GM12892 (cell line): ENCODE measurements at regions not wholly inside any gene's neighbourhood (a gene's known extent, or its start where the extent isn't known, plus 50 kb on each side); places are given as distances from the start of the nearest gene placed in this dataset.

ENCODE experiments used
- DNase-seq: peaks from one replicate; pipeline ENCODE4 v3.0.0; 2011; ENCODE audit not compliant: insufficient read length
- FAIRE-seq: peaks from 2 replicates; lab custom pipeline; 2011; peaks lifted over from hg19 to GRCh38; lab: Jason Lieb, UNC
- POLR2A ChIP-seq: IDR thresholded peaks from 2 replicates; pipeline ENCODE4 v1.6.1; 2011; ENCODE audit warnings: low read depth, low read length, control low read depth
- POLR2AphosphoS5 ChIP-seq: IDR thresholded peaks from 2 replicates; pipeline ENCODE4 v1.6.1; 2011; ENCODE audit warnings: low read depth, low read length, control low read depth
- TAF1 ChIP-seq: IDR thresholded peaks from 2 replicates; pipeline ENCODE4 v1.6.1; 2011; ENCODE audit warnings: low read depth, mild to moderate bottlenecking, control low read depth, low read length, borderline replicate concordance

DNA sequence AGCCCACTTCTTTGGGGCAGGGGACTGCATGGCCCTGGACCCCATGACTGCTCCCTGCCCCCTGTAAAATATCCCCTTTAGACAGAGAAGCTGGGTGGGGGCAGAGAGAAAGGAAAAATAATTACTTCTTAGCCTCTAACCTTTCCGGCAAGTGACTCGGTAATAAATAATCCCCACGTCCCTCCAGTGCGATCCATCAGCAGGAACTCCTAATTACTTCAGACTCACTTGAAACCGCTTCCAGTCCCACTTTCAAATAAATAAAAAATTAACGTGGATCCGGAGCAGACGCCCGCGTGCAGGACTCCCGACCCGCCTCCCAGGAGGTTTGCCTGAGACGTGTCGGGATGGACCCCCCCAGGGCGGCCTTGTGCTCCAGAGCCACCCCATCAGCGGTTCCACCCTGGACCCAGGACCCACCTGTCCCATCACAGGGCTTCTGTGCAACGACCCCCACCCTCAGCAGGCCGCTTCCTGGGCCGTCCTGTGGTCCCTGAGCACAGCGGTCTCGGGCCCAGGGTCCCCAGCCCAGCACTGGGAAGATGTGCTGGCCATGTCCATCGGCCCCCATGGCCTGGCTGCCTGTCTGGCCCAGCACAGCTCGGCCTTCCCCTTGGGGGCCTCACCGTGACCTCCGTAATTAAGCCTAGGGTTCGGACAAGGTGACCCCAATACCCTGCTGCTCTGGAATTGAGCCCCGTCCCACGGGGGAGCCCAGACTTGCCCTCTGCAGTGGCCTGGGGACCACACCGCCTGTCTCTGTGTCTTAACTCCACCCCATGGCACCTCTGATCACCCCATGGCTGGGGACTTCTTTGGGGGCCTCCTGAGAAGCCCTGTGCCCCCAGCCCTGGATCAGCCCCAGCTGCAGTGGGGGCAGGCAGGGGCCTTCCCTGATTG is 108.0 kb downstream of the UNCX start:
- DNase-seq (no peak), FAIRE-seq (no peak)
- no peak for TF ChIP-seq POLR2AphosphoS5
- TF ChIP-seq POLR2A, result no peak
- no peak for TF ChIP-seq TAF1

DNA sequence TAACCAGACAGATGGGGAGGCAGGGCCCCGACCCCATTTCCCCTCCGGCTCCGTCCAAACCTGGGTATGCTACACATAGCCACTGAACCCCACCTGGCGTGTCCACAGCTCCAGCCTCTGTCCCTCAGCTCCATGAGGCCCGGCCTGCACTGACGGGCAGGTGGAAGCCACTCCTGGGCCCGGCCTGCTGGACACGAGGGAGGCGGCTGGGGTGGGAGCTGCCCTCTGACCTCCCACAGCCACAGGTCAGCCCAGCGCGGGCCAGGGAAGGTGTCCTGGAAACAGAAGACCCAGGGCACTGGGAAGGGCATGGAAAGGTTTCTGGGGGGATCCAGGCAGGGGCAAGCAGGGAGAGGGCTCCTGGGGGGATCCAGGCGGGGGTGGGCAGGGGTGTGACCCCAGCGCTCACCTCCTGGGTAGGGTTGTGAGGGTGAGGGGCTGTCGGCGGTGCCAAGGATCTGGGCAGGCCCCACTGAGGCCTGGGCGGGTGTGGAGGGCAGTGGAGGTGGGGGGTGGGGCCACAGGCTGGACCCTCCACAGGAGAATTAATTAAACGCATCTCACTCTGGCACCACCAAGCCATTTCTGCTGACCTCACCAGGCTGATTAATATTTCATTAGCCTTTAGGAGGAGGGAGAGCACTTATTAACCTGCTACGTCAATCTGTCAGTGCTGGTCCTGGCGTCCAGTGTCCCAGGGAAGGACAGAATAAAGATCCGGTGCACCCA is 108.9 kb downstream of the UNCX start:
- DNase-seq, result no peak
- no peak for FAIRE-seq
- TF ChIP-seq TAF1 (no peak), POLR2AphosphoS5 (no peak)

DNA sequence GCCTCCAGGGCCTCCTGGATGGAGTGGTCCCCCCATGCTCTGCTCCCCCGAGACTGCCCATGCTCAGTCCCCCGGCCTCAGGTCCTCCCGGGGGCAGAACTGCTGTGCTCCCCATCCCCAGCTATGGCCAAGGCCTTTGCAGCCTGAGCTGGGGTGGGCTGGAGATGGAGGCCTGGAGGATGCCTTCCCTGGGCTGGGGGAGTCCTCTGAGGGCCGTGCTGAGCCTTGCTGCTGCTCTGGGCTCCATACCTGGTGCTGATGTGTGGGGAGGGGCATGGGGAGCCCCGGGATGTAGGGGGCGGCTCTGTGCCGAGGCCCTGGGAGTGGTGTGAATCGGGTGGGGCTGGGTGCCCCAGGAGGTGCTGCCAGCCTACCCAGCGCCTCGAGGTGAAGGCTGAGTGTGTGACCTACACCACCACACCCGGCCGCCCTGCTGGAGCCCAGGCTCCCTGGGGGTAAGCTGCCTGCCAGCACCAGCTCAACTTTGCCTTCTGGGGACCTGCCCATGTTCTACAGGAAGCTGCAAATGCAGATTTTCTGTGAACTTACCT is 109.5 kb downstream of the UNCX start:
- FAIRE-seq, result no peak
- TF ChIP-seq POLR2A, result no peak
- TF ChIP-seq POLR2AphosphoS5, result no peak
- no peak for TF ChIP-seq TAF1

DNA sequence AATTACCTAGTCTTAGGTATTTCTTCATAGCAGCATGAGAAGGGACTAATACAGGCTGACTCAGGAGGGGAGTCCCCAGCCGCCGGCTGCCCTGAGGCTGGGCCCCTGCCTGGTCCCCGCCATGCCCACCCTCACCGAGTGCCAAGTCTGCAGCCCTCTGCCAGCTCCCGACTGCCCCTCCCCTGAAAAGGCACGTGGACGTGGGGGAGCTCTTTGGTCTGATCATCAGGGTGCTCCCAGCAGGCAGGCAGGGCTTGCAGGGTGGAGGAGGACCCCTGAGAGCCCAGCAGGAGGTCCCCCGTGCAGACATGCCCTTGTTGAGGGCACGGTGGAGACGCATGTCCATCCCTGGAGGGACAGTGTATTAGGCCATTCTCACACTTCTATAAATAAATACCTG is 110.9 kb downstream of the UNCX start:
- FAIRE-seq (no peak), DNase-seq (no peak)
- TF ChIP-seq POLR2AphosphoS5, result no peak
- no peak for TF ChIP-seq TAF1
- TF ChIP-seq POLR2A, result no peak

More for the DNA sequence above, 109.5 kb downstream of the UNCX start:
- no peak for DNase-seq

DNA sequence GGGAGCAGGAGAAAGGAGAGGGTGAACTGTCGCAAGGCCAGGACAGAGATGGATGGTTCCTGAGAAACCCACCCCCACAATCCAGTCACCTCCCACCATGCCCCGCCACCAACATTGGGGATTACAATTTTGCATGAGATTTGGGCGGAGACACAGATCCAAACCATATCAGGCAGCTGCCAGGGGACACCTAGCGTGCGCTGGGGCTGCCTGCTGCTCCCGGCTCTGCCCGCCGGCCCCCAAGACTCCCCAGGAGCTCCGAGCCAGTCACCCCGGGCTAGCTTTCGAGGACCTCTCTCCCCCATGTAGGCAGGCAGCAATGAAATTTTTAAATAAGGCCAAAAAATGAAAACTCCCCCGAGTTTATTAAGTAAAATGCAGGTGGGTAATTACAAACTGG is 111.7 kb downstream of the UNCX start:
- DNase-seq, result no peak
- no peak for FAIRE-seq

DNA sequence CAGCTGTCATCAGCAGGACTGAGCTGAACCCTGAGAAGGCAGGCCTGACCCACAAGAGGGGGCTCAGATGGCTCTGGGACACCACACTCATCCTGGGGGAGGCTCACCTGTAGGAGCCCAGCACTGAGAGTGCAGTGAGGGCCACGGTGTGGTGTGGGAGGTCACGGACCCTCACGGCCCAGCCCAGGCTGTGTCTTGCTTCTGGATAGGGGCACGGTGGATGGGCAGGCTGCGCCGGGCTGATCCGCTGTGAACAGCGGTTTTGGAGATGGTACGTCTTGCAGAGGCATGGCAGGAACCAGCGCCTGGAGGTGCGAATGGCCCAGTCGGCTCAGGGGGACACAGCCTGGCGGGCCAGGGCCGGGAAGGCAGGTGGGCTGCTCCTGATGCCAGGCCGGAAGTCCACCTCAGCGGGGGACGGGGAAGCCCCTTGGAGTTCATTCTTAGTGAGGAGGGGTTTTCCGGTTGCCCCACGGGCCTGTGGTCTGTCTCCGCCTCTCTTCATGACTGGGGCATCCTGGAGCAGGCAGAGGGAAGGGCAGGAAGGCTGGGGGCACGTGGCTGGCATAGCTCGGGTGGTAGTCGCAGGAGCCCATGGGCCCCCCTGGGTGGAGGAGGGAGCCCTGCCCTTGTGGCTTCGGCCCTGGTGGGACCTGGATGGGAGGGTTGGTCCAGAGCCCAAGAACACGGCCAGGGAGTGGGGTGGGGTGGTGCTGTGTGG is 112.5 kb downstream of the UNCX start:
- FAIRE-seq (no peak), DNase-seq (no peak)
- TF ChIP-seq POLR2AphosphoS5, result no peak
- TF ChIP-seq POLR2A, result no peak
- no peak for TF ChIP-seq TAF1

More for the DNA sequence above, 111.7 kb downstream of the UNCX start:
- TF ChIP-seq TAF1, result no peak
- TF ChIP-seq POLR2A, result no peak
- TF ChIP-seq POLR2AphosphoS5, result no peak

DNA sequence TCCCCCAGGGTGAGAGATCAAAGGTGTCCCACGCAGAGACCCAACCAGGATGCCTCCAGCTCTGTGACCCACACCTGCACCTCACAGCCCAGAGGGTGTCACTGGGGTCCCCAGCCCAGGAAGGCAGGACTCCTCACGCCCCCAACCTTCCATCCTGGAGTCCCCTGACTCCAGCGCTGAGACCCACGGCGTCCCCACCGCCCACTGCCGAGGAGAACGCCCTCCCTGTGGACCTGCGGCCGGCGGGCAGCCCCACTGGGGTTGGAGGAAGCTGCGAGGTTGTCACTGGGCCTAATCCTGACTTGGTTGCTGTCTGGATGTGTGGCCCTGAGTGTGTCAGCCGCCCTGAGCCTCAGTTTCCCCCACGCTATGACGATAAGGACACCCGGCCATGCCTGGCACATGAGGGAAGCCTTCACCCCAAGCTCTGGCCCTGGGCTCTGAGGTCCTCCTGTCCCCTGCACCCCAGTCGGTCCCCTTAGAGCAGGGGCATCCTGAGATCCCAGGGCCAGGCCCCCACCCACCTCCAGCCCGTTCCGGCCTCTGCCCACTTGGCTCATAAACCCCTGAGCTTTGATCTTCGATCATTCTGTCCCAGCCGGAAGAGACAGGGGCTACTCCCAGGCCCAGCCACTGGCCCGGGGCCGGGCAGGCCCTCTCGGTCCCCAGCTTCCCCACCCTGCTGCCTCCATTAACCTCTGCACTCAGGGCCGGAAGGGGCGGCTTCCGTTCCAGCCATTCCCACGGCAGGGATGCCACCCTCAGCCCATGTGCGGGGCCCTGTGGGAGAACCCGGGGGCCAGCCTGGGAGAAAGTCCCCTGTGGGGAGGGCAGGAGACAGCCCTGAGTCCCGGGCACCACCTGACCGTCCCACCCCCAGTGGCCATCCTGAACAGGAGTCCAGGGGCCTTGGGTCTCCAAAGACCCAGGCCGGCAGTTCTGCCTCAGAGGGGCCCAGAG is 113.2 kb downstream of the MICALL2 start:
- no peak for FAIRE-seq
- DNase-seq, result no peak
- no peak for TF ChIP-seq POLR2A
- no peak for TF ChIP-seq TAF1
- no peak for TF ChIP-seq POLR2AphosphoS5

DNA sequence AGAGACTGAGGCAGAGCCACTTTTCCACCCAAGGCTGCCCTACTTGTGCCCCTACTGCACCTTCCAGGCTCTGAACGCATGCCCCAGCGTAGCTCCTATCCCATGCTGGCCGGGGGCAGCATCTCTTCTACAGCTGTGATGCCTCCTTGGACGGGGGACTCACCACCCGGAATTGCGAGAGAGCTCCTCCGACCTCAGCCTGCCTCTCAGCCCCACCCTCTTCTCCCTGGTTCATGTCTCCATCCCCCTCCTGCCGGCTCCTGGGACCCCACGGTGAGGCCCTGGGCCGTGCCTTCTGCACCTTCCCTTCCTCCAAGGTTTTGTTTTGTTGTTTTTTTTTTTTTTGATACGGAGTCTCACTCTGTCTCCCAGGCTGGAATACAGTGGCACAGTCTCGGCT is 112.4 kb downstream of the MICALL2 start:
- DNase-seq (no peak), FAIRE-seq (no peak)
- no peak for TF ChIP-seq POLR2A
- TF ChIP-seq POLR2AphosphoS5, result no peak
- TF ChIP-seq TAF1, result no peak

DNA sequence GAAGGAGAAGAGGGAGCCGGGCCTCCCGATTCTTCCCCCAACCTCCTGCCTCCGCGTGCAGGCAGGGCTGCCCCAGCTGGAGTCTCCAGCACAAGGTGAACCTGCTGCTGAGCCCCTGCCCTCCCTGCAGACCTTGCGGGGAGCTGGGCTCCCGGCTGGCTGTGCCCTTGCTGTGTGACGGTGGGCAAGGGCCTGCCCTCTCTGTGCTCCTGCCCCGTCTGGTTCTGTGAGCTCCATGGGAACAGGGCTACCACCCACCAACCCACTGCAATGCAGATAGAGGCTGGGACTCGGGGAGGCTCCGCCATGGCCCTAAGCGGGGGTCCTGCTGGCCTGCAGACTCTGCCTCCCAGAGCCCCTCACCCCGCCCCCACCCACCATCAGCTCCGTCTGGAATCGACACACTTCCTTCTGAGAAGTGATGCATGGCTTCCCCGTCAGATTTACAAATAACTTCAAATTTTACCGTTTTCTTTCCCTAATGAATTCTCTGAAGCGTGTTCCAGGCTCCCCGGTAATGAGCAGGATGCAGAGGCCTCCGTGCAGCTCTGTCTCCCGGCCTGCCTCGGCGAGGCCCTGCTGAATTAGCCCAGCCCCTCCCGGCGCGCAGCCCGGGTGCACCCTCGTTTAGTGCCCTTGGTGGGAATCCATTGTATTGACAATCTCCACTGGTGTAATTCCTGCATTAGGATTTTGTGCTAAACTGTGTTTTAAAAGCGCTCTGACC is 111.0 kb downstream of the MICALL2 start:
- FAIRE-seq, result no peak
- no peak for DNase-seq
- no peak for TF ChIP-seq TAF1
- TF ChIP-seq POLR2AphosphoS5, result no peak
- TF ChIP-seq POLR2A, result no peak
